Neural crest cell (in vitro differentiated cells): ENCODE measurements at regions not wholly inside any gene's neighbourhood (a gene's known extent, or its start where the extent isn't known, plus 50 kb on each side); places are given as distances from the start of the nearest gene placed in this dataset.

ENCODE experiments used
- DNase-seq: peaks from one replicate; pipeline ENCODE4 v3.0.0; 2021; ENCODE audit warnings: low read depth, mixed read lengths, low spot score
- H3K27ac Mint-ChIP-seq: one replicate; pipeline ENCODE4 v1.8.0; 2021; ENCODE audit warnings: mild to moderate bottlenecking, mixed read lengths; ENCODE audit not compliant: unreplicated experiment
- H3K27me3 Mint-ChIP-seq: 2 replicates; pipeline ENCODE4 v1.8.0; 2021; ENCODE audit warnings: low read depth, mild to moderate bottlenecking, mixed read lengths
- H3K36me3 Mint-ChIP-seq: 2 replicates; pipeline ENCODE4 v1.8.0; 2021; ENCODE audit warnings: low read depth, mild to moderate bottlenecking, mixed read lengths
- H3K4me1 Mint-ChIP-seq: 2 replicates; pipeline ENCODE4 v1.8.0; 2021; ENCODE audit warnings: mixed read lengths
- H3K4me3 Mint-ChIP-seq: one replicate; pipeline ENCODE4 v1.8.0; 2021; ENCODE audit warnings: mild to moderate bottlenecking, mixed read lengths
- H3K9me3 Mint-ChIP-seq: 2 replicates; pipeline ENCODE4 v1.8.0; 2021; ENCODE audit warnings: mixed read lengths
- CTCF ChIP-seq: fragments of 200-600 bp; sonication (generic); conservative IDR thresholded peaks from 2 replicates; pipeline ENCODE4 v1.5.0; 2021; ENCODE audit warnings: antibody characterized with exemption, mild to moderate bottlenecking

DNA sequence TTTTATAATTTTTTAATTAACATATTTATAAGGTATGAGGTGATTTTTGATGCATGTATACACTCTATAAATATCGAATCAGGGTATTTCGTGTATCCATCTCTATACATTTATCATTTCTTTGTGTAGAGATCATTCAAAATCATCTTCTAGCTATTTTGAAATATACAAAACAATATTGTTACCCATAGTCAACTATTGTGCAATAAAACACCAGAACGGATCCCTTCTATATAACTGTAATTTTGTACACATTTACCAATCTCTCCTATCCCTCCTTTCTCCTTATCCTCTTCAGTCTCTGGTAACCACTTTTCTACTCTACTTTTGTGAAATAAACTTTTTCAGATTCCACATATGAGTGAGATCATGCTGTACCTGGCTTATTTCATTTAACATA, 1459.6 kb downstream of the MRPL39 start:
- no peak overlapping the region for H3K27ac Mint-ChIP-seq
- H3K9me3 Mint-ChIP-seq = peaks cover 12% of the 10 kb centered on the region
- peaks cover 3% of the 10 kb centered on the region for H3K36me3 Mint-ChIP-seq
- H3K27me3 Mint-ChIP-seq = no peaks in the 10 kb centered on the region
- H3K4me1 Mint-ChIP-seq = no peaks in the 10 kb centered on the region
- no peak for DNase-seq
- no peak for TF ChIP-seq CTCF
- H3K4me3 Mint-ChIP-seq = no peak overlapping the region

DNA sequence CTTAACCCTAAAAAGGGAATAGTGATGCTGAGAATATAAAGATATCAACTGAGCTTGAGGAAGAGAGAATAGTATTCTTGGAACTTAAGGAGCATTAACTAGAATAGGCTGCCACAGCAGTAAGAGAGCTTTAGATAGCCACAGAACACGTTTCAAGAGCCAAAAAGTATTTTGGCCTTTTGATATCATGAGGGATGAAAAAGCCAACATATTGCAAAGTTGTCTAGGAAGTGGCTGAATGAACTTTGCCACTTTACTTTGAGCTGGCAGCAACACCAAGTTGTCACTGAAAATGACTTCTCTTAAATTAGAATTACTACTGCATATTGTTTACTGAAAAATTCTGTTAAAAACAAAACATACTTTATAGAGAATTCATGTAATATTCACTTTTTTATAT, 1476.2 kb downstream of the MRPL39 start:
- Mint-ChIP-seq H3K4me3 (no peak overlapping the region), H3K27ac (no peak overlapping the region), H3K36me3 (no peaks in the 10 kb centered on the region), H3K27me3 (peaks cover 2% of the 10 kb centered on the region), H3K9me3 (peaks cover 5% of the 10 kb centered on the region), H3K4me1 (no peaks in the 10 kb centered on the region)
- no peak for DNase-seq
- no peak for TF ChIP-seq CTCF

- Mint-ChIP-seq H3K36me3 (no peaks in the 10 kb centered on the region), H3K4me3 (no peak overlapping the region), H3K27ac (no peak overlapping the region), H3K27me3 (no peaks in the 10 kb centered on the region), H3K4me1 (no peaks in the 10 kb centered on the region), H3K9me3 (peaks cover 2% of the 10 kb centered on the region)
- TF ChIP-seq CTCF = no peak
- DNase-seq = no peak
Measured at GRCh38 chr21:24127651-24128050, 1479.6 kb downstream of the MRPL39 start.

- Mint-ChIP-seq H3K4me1 (no peaks in the 10 kb centered on the region), H3K4me3 (no peak overlapping the region), H3K27me3 (no peaks in the 10 kb centered on the region), H3K27ac (no peak overlapping the region), H3K9me3 (peaks cover 2% of the 10 kb centered on the region), H3K36me3 (no peaks in the 10 kb centered on the region)
- DNase-seq = no peak
- no peak for TF ChIP-seq CTCF
Measured at GRCh38 chr21:24123785-24124184, 1483.5 kb downstream of the MRPL39 start.

DNA sequence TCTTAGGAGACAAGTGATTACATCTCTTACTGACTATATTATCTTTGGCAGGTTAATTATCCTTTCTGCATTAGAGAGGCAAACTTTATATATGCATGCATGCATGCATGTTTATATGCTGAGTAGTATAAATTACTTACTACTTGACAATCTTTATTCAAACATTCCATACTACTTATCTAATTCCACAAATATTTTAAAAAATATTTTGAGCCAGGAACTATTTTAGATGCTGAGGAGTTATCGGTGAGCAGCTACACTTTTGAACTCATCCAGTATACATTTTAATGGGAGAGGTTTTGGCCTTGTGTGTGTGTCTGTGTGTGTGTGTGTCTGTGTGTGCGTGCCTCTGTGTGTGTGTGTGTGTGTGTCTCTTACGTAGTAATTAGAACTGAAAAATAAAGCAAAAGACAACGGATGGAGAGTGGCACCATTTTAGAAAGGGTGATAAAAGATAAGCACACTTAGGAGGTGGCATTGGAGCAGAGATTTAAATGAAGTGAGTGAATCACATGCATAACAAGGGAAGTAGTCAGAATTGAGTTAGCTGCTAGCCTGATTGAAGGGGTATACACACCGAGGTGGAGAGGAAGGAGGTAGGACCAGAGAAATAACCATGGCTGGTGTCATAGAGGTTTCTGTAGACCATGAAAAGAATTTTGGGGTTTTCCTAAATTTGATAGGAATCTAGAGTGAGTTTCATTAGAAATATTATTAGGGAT, 1488.4 kb downstream of the MRPL39 start:
- peaks cover 5% of the 10 kb centered on the region for H3K9me3 Mint-ChIP-seq
- no peak overlapping the region for H3K4me3 Mint-ChIP-seq
- TF ChIP-seq CTCF = no peak
- H3K4me1 Mint-ChIP-seq = no peaks in the 10 kb centered on the region
- H3K27ac Mint-ChIP-seq = no peak overlapping the region
- no peak for DNase-seq
- no peaks in the 10 kb centered on the region for H3K27me3 Mint-ChIP-seq
- peaks cover 4% of the 10 kb centered on the region for H3K36me3 Mint-ChIP-seq
